Trophoblast cell (in vitro differentiated cells and primary cell): ENCODE measurements at regions not wholly inside any gene's neighbourhood (a gene's known extent, or its start where the extent isn't known, plus 50 kb on each side); places are given as distances from the start of the nearest gene placed in this dataset.

Source experiments
- DNase-seq, 2 donors: peaks; one replicate each; pipeline ENCODE4 v3.0.0-alpha.2; 2016
- H2AFZ ChIP-seq: 2 replicates; pipeline ENCODE4 v1.6.1; 2013; ENCODE audit warnings: low read length, moderate library complexity, mild to moderate bottlenecking; ENCODE audit not compliant: insufficient read depth, poor library complexity
- H2AK5ac ChIP-seq: 2 replicates; pipeline ENCODE4 v1.6.1; 2013; ENCODE audit warnings: mild to moderate bottlenecking, low read length
- H2BK120ac ChIP-seq: 2 replicates; pipeline ENCODE4 v1.6.1; 2013; ENCODE audit warnings: low read length, mild to moderate bottlenecking, moderate library complexity; ENCODE audit not compliant: insufficient read depth, poor library complexity
- H2BK12ac ChIP-seq: 2 replicates; pipeline ENCODE4 v1.6.1; 2013; ENCODE audit warnings: mild to moderate bottlenecking, low read length, moderate library complexity
- H2BK5ac ChIP-seq: 2 replicates; pipeline ENCODE4 v1.6.1; 2013; ENCODE audit warnings: low read length, low read depth, moderate library complexity, mild to moderate bottlenecking; ENCODE audit not compliant: poor library complexity
- H3K14ac ChIP-seq: 2 replicates; pipeline ENCODE4 v1.6.1; 2013; ENCODE audit warnings: mild to moderate bottlenecking, low read length
- H3K18ac ChIP-seq: 2 replicates; pipeline ENCODE4 v1.6.1; 2013; ENCODE audit warnings: mild to moderate bottlenecking, low read length
- H3K23ac ChIP-seq: 2 replicates; pipeline ENCODE4 v1.6.1; 2013; ENCODE audit warnings: low read length
- H3K27ac ChIP-seq: 2 replicates; pipeline ENCODE4 v1.5.1; 2013; ENCODE audit warnings: low read depth, mild to moderate bottlenecking, inconsistent platforms, low read length, moderate library complexity
- H3K27me3 ChIP-seq: 2 replicates; pipeline ENCODE4 v1.6.1; 2013; ENCODE audit warnings: inconsistent platforms, mild to moderate bottlenecking, low read length, moderate library complexity; ENCODE audit not compliant: insufficient read depth
- H3K36me3 ChIP-seq, 2 experiments: 1 replicate in 1 of 2; 2 replicates in 1 of 2; pipeline ENCODE4 v1.6.1; 2013; ENCODE audit warnings: low read length in 2 of 2, mild to moderate bottlenecking in 2 of 2, moderate library complexity in 1 of 2; ENCODE audit not compliant: insufficient read depth in 2 of 2, control insufficient read depth in 1 of 2
- H3K4ac ChIP-seq: 2 replicates; pipeline ENCODE4 v1.6.1; 2013; ENCODE audit warnings: low read depth, mild to moderate bottlenecking, low read length, moderate library complexity
- H3K4me1 ChIP-seq, 2 experiments: 1 replicate in 1 of 2; 2 replicates in 1 of 2; pipeline ENCODE4 v1.6.1; 2013; ENCODE audit warnings: low read length in 2 of 2, mild to moderate bottlenecking in 2 of 2, moderate library complexity in 1 of 2; ENCODE audit not compliant: insufficient read depth in 2 of 2, control insufficient read depth in 1 of 2
- H3K4me2 ChIP-seq: 2 replicates; pipeline ENCODE4 v1.6.1; 2013; ENCODE audit warnings: inconsistent platforms, mild to moderate bottlenecking, low read length, moderate library complexity
- H3K4me3 ChIP-seq: 2 replicates; pipeline ENCODE4 v1.5.1; 2013; ENCODE audit warnings: mild to moderate bottlenecking, low read depth, low read length, inconsistent platforms
- H3K79me1 ChIP-seq: one replicate; pipeline ENCODE4 v1.6.1; 2013; ENCODE audit warnings: low read length
- H3K79me2 ChIP-seq: 2 replicates; pipeline ENCODE4 v1.6.1; 2013; ENCODE audit warnings: low read length, mild to moderate bottlenecking; ENCODE audit not compliant: control insufficient read depth, insufficient read depth, poor library complexity
- H3K9ac ChIP-seq: 2 replicates; pipeline ENCODE4 v1.6.1; 2013; ENCODE audit warnings: mild to moderate bottlenecking, low read length
- H3K9me3 ChIP-seq: 2 replicates; pipeline ENCODE4 v1.6.1; 2013; ENCODE audit warnings: low read depth, mild to moderate bottlenecking, control low read depth, inconsistent platforms, low read length; ENCODE audit not compliant: insufficient read depth
- H4K12ac ChIP-seq: 2 replicates; pipeline ENCODE4 v1.6.1; 2013; ENCODE audit warnings: low read depth, mild to moderate bottlenecking, low read length, moderate library complexity
- H4K8ac ChIP-seq: 2 replicates; pipeline ENCODE4 v1.6.1; 2013; ENCODE audit warnings: low read depth, mild to moderate bottlenecking, low read length, moderate library complexity
- H4K91ac ChIP-seq: one replicate; pipeline ENCODE4 v1.6.1; 2013; ENCODE audit warnings: low read depth, mild to moderate bottlenecking, low read length, moderate library complexity
- WGBS: extraction: QIAGEN DNeasy Blood & Tissue Kit; methylation state at CpG from one replicate; pipeline ENCODE4 v1.1.7; 2013; ENCODE audit warnings: missing lambda C conversion rate; ENCODE audit not compliant: insufficient read length, insufficient coverage; ENCODE audit errors: extremely low coverage; 5-methylcytosine and 5-hydroxymethylcytosine counted together

GRCh38 chr18:40243607-40244006 is 1711.4 kb upstream of the PIK3C3 start:
- H3K27me3 ChIP-seq, result no peaks in the 10 kb centered on the region
- H3K23ac ChIP-seq, result no peak overlapping the region
- H3K27ac ChIP-seq, result no peak overlapping the region
- H3K36me3 ChIP-seq, result no peaks in the 10 kb centered on the region
- no peak overlapping the region for H4K91ac ChIP-seq
- H3K9ac ChIP-seq, result no peak overlapping the region
- no peak overlapping the region for H3K4me3 ChIP-seq
- H3K79me1 ChIP-seq, result no peaks in the 10 kb centered on the region
- DNase-seq, result peak in 1 of 2 donors; percentile 11
- H3K79me2 ChIP-seq, result no peaks in the 10 kb centered on the region
- H2BK120ac ChIP-seq, result no peak overlapping the region
- no CpG with 5 or more reads among the region's 1 CpG for WGBS
- no peak overlapping the region for H4K8ac ChIP-seq
- no peak overlapping the region for H2BK12ac ChIP-seq
- H2AK5ac ChIP-seq, result no peak overlapping the region
- H3K18ac ChIP-seq, result no peak overlapping the region
- no peak overlapping the region for H2AFZ ChIP-seq
- H3K4ac ChIP-seq, result no peak overlapping the region
- H3K4me1 ChIP-seq, result no peaks in the 10 kb centered on the region
- no peak overlapping the region for H3K4me2 ChIP-seq
- no peak overlapping the region for H4K12ac ChIP-seq
- H3K14ac ChIP-seq, result no peak overlapping the region
- no peaks in the 10 kb centered on the region for H3K9me3 ChIP-seq
- H2BK5ac ChIP-seq, result no peak overlapping the region

GRCh38 chr18:40235836-40236235 is 1719.2 kb upstream of the PIK3C3 start:
- Histone ChIP-seq H2AFZ (no peak overlapping the region), H3K27me3 (no peaks in the 10 kb centered on the region), H3K9ac (no peak overlapping the region), H3K4me2 (no peak overlapping the region), H4K12ac (no peak overlapping the region), H3K79me2 (no peaks in the 10 kb centered on the region), H2AK5ac (no peak overlapping the region), H3K4ac (no peak overlapping the region), H3K14ac (no peak overlapping the region), H2BK5ac (no peak overlapping the region), H3K23ac (no peak overlapping the region), H3K18ac (no peak overlapping the region), H3K36me3 (no peaks in the 10 kb centered on the region), H2BK12ac (no peak overlapping the region), H3K4me3 (no peak overlapping the region), H3K79me1 (no peaks in the 10 kb centered on the region), H2BK120ac (no peak overlapping the region), H3K27ac (no peak overlapping the region), H3K4me1 (no peaks in the 10 kb centered on the region), H3K9me3 (no peaks in the 10 kb centered on the region), H4K91ac (no peak overlapping the region), H4K8ac (no peak overlapping the region)
- no CpG with 5 or more reads among the region's 6 CpGs for WGBS
- DNase-seq, result no peak

GRCh38 chr18:40235323-40235722 is 1719.7 kb upstream of the PIK3C3 start:
- Histone ChIP-seq H3K27me3 (no peaks in the 10 kb centered on the region), H2BK12ac (no peak overlapping the region)

GRCh38 chr18:40233931-40234616 is 1721.0 kb upstream of the PIK3C3 start:
- H3K4ac ChIP-seq, result no peak overlapping the region
- H3K4me3 ChIP-seq, result no peak overlapping the region
- H4K8ac ChIP-seq, result no peak overlapping the region
- H2AFZ ChIP-seq, result no peak overlapping the region
- no peak overlapping the region for H2BK5ac ChIP-seq
- H2AK5ac ChIP-seq, result no peak overlapping the region
- H3K36me3 ChIP-seq, result no peaks in the 10 kb centered on the region
- H4K91ac ChIP-seq, result no peak overlapping the region
- H3K9me3 ChIP-seq, result no peaks in the 10 kb centered on the region
- H2BK120ac ChIP-seq, result no peak overlapping the region
- no peak overlapping the region for H3K14ac ChIP-seq
- DNase-seq, result no peak
- H4K12ac ChIP-seq, result no peak overlapping the region
- H3K4me2 ChIP-seq, result no peak overlapping the region
- H3K9ac ChIP-seq, result no peak overlapping the region
- no peaks in the 10 kb centered on the region for H3K27me3 ChIP-seq
- no peak overlapping the region for H3K27ac ChIP-seq
- H3K4me1 ChIP-seq, result no peaks in the 10 kb centered on the region
- H3K23ac ChIP-seq, result no peak overlapping the region
- no peaks in the 10 kb centered on the region for H3K79me2 ChIP-seq
- no peak overlapping the region for H2BK12ac ChIP-seq
- no peaks in the 10 kb centered on the region for H3K79me1 ChIP-seq
- H3K18ac ChIP-seq, result no peak overlapping the region

More at GRCh38 chr18:40235323-40235722, 1719.7 kb upstream of the PIK3C3 start:
- no peak overlapping the region for H3K27ac ChIP-seq
- H4K8ac ChIP-seq, result no peak overlapping the region
- H3K4me3 ChIP-seq, result no peak overlapping the region
- no peaks in the 10 kb centered on the region for H3K4me1 ChIP-seq
- H3K9ac ChIP-seq, result no peak overlapping the region
- WGBS, result no CpG with 5 or more reads among the region's 2 CpGs
- H3K36me3 ChIP-seq, result no peaks in the 10 kb centered on the region
- H3K4ac ChIP-seq, result no peak overlapping the region
- H4K12ac ChIP-seq, result no peak overlapping the region
- no peak overlapping the region for H3K4me2 ChIP-seq
- H3K9me3 ChIP-seq, result no peaks in the 10 kb centered on the region
- no peaks in the 10 kb centered on the region for H3K79me1 ChIP-seq
- H2AFZ ChIP-seq, result no peak overlapping the region
- H4K91ac ChIP-seq, result no peak overlapping the region
- no peak overlapping the region for H3K14ac ChIP-seq
- H2AK5ac ChIP-seq, result no peak overlapping the region
- no peak overlapping the region for H2BK120ac ChIP-seq
- no peak overlapping the region for H3K18ac ChIP-seq
- H2BK5ac ChIP-seq, result no peak overlapping the region
- no peak overlapping the region for H3K23ac ChIP-seq
- H3K79me2 ChIP-seq, result no peaks in the 10 kb centered on the region
- DNase-seq, result no peak
